Smooth muscle cell (in vitro differentiated cells): ENCODE measurements at regions not wholly inside any gene's neighbourhood (a gene's known extent, or its start where the extent isn't known, plus 50 kb on each side); places are given as distances from the start of the nearest gene placed in this dataset.

ENCODE experiments used
- DNase-seq: peaks from one replicate; lab custom pipeline; 2025; ENCODE audit not compliant: unreplicated experiment; lab: John Stamatoyannopoulos, UW
- H2AFZ ChIP-seq: fragments of 200-600 bp; sonication (generic); 2 replicates; pipeline ENCODE4 v1.6.0; 2016; ENCODE audit warnings: antibody characterized with exemption, low read depth, mild to moderate bottlenecking
- H3F3A ChIP-seq: fragments of 200-600 bp; sonication (generic); 2 replicates; pipeline ENCODE4 v1.6.0; 2017; ENCODE audit warnings: antibody characterized with exemption, low read depth
- H3K27ac ChIP-seq: fragments of 200-600 bp; sonication (generic); 2 replicates; pipeline ENCODE4 v1.5.1; 2016; ENCODE audit warnings: low read depth, mild to moderate bottlenecking
- H3K27me3 ChIP-seq: fragments of 200-600 bp; sonication (generic); 2 replicates; pipeline ENCODE4 v1.6.1; 2016; ENCODE audit warnings: low read depth, mild to moderate bottlenecking
- H3K36me3 ChIP-seq: fragments of 200-600 bp; sonication (generic); 2 replicates; pipeline ENCODE4 v1.5.1; 2016; ENCODE audit warnings: low read depth
- H3K4me1 ChIP-seq: fragments of 200-600 bp; sonication (generic); 2 replicates; pipeline ENCODE4 v1.5.1; 2016; ENCODE audit warnings: low read depth
- H3K4me2 ChIP-seq: fragments of 200-600 bp; sonication (generic); 2 replicates; pipeline ENCODE4 v1.6.0; 2016; ENCODE audit warnings: mild to moderate bottlenecking
- H3K4me3 ChIP-seq: fragments of 200-600 bp; sonication (generic); 2 replicates; pipeline ENCODE4 v1.5.1; 2016; ENCODE audit warnings: mild to moderate bottlenecking
- H3K79me2 ChIP-seq: fragments of 200-600 bp; sonication (generic); 2 replicates; pipeline ENCODE4 v1.6.0; 2016; ENCODE audit warnings: low read depth, mild to moderate bottlenecking
- H3K9ac ChIP-seq: fragments of 200-600 bp; sonication (generic); 2 replicates; pipeline ENCODE4 v1.6.0; 2016; ENCODE audit warnings: low read depth
- H3K9me3 ChIP-seq: fragments of 200-600 bp; sonication (generic); replicated peaks from 2 replicates; pipeline ENCODE4 v1.5.1; 2016; ENCODE audit warnings: low read depth
- H4K20me1 ChIP-seq: fragments of 200-600 bp; sonication (generic); 2 replicates; pipeline ENCODE4 v1.6.0; 2016; ENCODE audit warnings: low read depth
- CTCF ChIP-seq: fragments of 200-600 bp; sonication (generic); IDR thresholded peaks from 2 replicates; pipeline ENCODE4 v1.5.1; 2017; ENCODE audit warnings: borderline replicate concordance, mild to moderate bottlenecking, antibody characterized with exemption; ENCODE audit not compliant: insufficient read depth, poor library complexity, severe bottlenecking
- WGBS: methylation state at CpG from one replicate; pipeline ENCODE4 v1.1.7; 2016; ENCODE audit warnings: low lambda C conversion rate; 5-methylcytosine and 5-hydroxymethylcytosine counted together

GRCh38 chr13:34619326-34619725, 322.7 kb upstream of the NBEA start:
- Histone ChIP-seq H2AFZ (no peak overlapping the region), H3K79me2 (no peaks in the 10 kb centered on the region), H3K4me3 (no peak overlapping the region), H3F3A (no peaks in the 10 kb centered on the region), H3K9me3 (no peaks in the 10 kb centered on the region), H4K20me1 (no peaks in the 10 kb centered on the region), H3K4me2 (no peak overlapping the region), H3K4me1 (peaks cover 8% of the 10 kb centered on the region), H3K27me3 (no peaks in the 10 kb centered on the region), H3K36me3 (no peaks in the 10 kb centered on the region), H3K9ac (no peak overlapping the region), H3K27ac (no peak overlapping the region)
- TF ChIP-seq CTCF = no peak
- DNase-seq = no peak
- whole genome bisulfite sequencing = 92% methylated on average over 5 of the region's 5 CpGs

GRCh38 chr13:34620074-34620850, 321.8 kb upstream of the NBEA start:
- H3K9me3 ChIP-seq = no peaks in the 10 kb centered on the region
- no peaks in the 10 kb centered on the region for H3K36me3 ChIP-seq
- H2AFZ ChIP-seq = no peak overlapping the region
- H3K9ac ChIP-seq = no peak overlapping the region
- 32% methylated on average over 7 of the region's 7 CpGs for WGBS
- H3K4me2 ChIP-seq = peak overlapping the region; percentile 27
- no peak for TF ChIP-seq CTCF
- peaks cover 8% of the 10 kb centered on the region for H3K4me1 ChIP-seq
- no peak overlapping the region for H3K4me3 ChIP-seq
- H3K27ac ChIP-seq = no peak overlapping the region
- H4K20me1 ChIP-seq = no peaks in the 10 kb centered on the region
- DNase-seq = no peak
- H3K27me3 ChIP-seq = no peaks in the 10 kb centered on the region
- no peaks in the 10 kb centered on the region for H3K79me2 ChIP-seq
- no peaks in the 10 kb centered on the region for H3F3A ChIP-seq

- H3F3A ChIP-seq = no peaks in the 10 kb centered on the region
- no peaks in the 10 kb centered on the region for H4K20me1 ChIP-seq
- no peak overlapping the region for H3K4me3 ChIP-seq
- no peak overlapping the region for H3K9ac ChIP-seq
- peaks cover 8% of the 10 kb centered on the region for H3K4me1 ChIP-seq
- no peaks in the 10 kb centered on the region for H3K9me3 ChIP-seq
- H3K36me3 ChIP-seq = no peaks in the 10 kb centered on the region
- WGBS = 44% methylated on average over 1 of the region's 1 CpG
- no peak for TF ChIP-seq CTCF
- H2AFZ ChIP-seq = no peak overlapping the region
- DNase-seq = no peak
- H3K27me3 ChIP-seq = no peaks in the 10 kb centered on the region
- peak overlapping the region; percentile 27 for H3K4me2 ChIP-seq
- no peaks in the 10 kb centered on the region for H3K79me2 ChIP-seq
- H3K27ac ChIP-seq = no peak overlapping the region
Observed at GRCh38 chr13:34620862-34621261, 321.2 kb upstream of the NBEA start.

GRCh38 chr13:34623331-34623730, 318.7 kb upstream of the NBEA start:
- Histone ChIP-seq H3K4me1 (peaks cover 22% of the 10 kb centered on the region), H3K4me3 (no peak overlapping the region), H3K9ac (no peak overlapping the region), H2AFZ (no peak overlapping the region), H3K27ac (no peak overlapping the region), H3K9me3 (no peaks in the 10 kb centered on the region), H3K4me2 (no peak overlapping the region), H4K20me1 (no peaks in the 10 kb centered on the region), H3K79me2 (no peaks in the 10 kb centered on the region), H3F3A (no peaks in the 10 kb centered on the region), H3K27me3 (no peaks in the 10 kb centered on the region), H3K36me3 (no peaks in the 10 kb centered on the region)
- no peak for TF ChIP-seq CTCF
- WGBS = 89% methylated on average over 4 of the region's 4 CpGs
- DNase-seq = no peak
